ENCODE measurements at regions not wholly inside any gene's neighbourhood (a gene's known extent, or its start where the extent isn't known, plus 50 kb on each side); places are given as distances from the start of the nearest gene placed in this dataset.

DNA sequence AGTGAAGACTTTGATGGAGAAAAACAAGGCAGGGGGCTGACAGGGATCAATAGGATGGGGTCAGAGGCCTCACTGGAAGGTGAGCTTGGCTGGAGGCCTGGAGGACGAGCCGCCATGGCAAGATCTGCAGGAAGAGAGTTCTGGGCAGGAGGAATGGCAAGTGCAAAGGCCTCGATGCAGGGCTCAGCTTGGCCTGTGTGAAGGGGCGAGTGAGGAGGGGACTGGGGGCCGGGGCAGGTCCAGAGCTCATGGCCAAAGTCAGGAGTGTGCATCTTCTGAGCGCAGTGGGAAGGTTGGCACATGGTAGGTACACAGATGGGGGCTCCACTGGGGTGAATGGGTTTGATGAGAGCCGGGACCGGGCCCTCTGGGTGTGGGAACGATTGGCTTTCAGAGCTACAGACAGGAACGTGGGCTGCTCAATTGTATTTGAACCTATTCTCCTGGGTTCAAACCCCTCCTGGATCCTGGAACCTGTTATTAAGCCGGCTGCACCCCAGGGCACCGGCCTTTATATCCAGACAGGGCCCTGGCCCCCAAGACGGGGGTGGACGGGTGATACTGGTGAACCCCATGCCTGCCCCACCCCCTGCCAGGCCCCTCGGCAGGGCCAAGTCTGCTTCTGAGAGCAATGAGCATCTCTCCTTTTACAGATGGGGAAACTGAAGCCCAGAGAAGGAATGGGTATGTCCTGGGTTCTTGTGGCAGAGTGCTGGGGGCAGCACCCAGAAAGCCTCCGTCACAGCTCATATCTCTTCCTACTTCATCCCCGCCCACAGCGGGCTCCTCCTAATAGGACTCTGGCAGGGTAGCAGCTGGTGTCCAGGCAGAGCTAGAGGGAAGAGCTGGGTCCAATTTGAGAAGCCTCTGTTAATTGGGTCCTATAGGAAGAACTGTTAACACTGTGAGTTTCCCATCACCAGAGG lies 106.1 kb downstream of the CEBPB start (continued):
- TF ChIP-seq, protein P1, sequence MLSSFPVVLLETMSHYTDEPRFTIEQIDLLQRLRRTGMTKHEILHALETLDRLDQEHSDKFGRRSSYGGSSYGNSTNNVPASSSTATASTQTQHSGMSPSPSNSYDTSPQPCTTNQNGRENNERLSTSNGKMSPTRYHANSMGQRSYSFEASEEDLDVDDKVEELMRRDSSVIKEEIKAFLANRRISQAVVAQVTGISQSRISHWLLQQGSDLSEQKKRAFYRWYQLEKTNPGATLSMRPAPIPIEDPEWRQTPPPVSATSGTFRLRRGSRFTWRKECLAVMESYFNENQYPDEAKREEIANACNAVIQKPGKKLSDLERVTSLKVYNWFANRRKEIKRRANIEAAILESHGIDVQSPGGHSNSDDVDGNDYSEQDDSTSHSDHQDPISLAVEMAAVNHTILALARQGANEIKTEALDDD (IDR thresholded peaks at IDR 0.05), result no peak
- no peak for TF ChIP-seq GABPB1 (CRISPR knock-in tag; IDR thresholded peaks at IDR 0.05)
- no peak for TF ChIP-seq RBM25 (IDR thresholded peaks at IDR 0.05; ENCODE audit: low read depth, low read length, severe bottlenecking)
- TF ChIP-seq, protein P2, sequence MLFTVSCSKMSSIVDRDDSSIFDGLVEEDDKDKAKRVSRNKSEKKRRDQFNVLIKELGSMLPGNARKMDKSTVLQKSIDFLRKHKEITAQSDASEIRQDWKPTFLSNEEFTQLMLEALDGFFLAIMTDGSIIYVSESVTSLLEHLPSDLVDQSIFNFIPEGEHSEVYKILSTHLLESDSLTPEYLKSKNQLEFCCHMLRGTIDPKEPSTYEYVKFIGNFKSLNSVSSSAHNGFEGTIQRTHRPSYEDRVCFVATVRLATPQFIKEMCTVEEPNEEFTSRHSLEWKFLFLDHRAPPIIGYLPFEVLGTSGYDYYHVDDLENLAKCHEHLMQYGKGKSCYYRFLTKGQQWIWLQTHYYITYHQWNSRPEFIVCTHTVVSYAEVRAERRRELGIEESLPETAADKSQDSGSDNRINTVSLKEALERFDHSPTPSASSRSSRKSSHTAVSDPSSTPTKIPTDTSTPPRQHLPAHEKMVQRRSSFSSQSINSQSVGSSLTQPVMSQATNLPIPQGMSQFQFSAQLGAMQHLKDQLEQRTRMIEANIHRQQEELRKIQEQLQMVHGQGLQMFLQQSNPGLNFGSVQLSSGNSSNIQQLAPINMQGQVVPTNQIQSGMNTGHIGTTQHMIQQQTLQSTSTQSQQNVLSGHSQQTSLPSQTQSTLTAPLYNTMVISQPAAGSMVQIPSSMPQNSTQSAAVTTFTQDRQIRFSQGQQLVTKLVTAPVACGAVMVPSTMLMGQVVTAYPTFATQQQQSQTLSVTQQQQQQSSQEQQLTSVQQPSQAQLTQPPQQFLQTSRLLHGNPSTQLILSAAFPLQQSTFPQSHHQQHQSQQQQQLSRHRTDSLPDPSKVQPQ (CRISPR knock-in tag; IDR thresholded peaks at IDR 0.05; ENCODE audit: borderline replicate concordance), result no peak
- TF ChIP-seq, protein P3, sequence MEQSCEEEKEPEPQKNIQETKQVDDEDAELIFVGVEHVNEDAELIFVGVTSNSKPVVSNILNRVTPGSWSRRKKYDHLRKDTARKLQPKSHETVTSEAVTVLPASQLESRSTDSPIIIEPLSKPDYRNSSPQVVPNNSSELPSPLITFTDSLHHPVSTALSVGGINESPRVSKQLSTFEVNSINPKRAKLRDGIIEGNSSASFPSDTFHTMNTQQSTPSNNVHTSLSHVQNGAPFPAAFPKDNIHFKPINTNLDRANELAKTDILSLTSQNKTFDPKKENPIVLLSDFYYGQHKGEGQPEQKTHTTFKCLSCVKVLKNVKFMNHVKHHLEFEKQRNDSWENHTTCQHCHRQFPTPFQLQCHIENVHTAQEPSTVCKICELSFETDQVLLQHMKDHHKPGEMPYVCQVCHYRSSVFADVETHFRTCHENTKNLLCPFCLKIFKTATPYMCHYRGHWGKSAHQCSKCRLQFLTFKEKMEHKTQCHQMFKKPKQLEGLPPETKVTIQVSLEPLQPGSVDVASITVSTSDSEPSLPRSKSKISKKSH (CRISPR knock-in tag; IDR thresholded peaks at IDR 0.05), result no peak
- TF ChIP-seq OTX1 (CRISPR knock-in tag; IDR thresholded peaks at IDR 0.05), result no peak
- no peak for TF ChIP-seq NR2C1 (IDR thresholded peaks at IDR 0.05)
- TF ChIP-seq NR2C1 (tag; IDR thresholded peaks at IDR 0.05), result no peak

Measured in K562 (cell line).